ENCODE measurements at regions not wholly inside any gene's neighbourhood (a gene's known extent, or its start where the extent isn't known, plus 50 kb on each side); places are given as distances from the start of the nearest gene placed in this dataset.

DNA sequence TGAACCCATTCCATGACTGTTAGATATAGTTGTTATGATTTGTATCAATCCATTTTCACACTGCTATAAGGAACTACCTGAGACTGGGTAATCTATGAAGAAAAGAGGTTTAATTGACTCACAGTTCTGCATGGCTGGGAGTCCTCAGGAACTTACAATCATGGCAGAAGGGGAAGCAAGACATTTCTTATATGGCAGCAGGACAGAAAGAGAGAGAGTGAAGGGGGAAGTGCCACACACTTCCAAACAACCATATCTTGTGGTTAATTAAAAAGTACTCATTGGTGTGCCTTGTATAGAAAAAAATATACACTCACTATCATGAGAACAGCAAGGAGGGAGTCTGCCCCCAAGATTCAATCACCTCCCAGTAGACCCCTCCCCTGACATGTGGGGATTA lies 137.6 kb upstream of the NBPF11 start:
- TF ChIP-seq, protein P1, sequence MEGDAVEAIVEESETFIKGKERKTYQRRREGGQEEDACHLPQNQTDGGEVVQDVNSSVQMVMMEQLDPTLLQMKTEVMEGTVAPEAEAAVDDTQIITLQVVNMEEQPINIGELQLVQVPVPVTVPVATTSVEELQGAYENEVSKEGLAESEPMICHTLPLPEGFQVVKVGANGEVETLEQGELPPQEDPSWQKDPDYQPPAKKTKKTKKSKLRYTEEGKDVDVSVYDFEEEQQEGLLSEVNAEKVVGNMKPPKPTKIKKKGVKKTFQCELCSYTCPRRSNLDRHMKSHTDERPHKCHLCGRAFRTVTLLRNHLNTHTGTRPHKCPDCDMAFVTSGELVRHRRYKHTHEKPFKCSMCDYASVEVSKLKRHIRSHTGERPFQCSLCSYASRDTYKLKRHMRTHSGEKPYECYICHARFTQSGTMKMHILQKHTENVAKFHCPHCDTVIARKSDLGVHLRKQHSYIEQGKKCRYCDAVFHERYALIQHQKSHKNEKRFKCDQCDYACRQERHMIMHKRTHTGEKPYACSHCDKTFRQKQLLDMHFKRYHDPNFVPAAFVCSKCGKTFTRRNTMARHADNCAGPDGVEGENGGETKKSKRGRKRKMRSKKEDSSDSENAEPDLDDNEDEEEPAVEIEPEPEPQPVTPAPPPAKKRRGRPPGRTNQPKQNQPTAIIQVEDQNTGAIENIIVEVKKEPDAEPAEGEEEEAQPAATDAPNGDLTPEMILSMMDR (IDR thresholded peaks at IDR 0.05; ENCODE audit: borderline replicate concordance, extremely low read depth, low read length, poor library complexity, severe bottlenecking) = no peak
- no peak for TF ChIP-seq EZH2 (IDR thresholded peaks at IDR 0.05; ENCODE audit: borderline replicate concordance, low read depth, low read length, severe bottlenecking)
